Activated gamma-delta T cell (primary cell): ENCODE measurements at regions not wholly inside any gene's neighbourhood (a gene's known extent, or its start where the extent isn't known, plus 50 kb on each side); places are given as distances from the start of the nearest gene placed in this dataset.
"Not testable (repeated sequence)": the region's sequence is repeated elsewhere in the genome, so short reads cannot be mapped to it uniquely, and the experiment has no call there.

Experiments used
- DNase-seq: peaks from one replicate; lab custom pipeline; 2025; lab: John Stamatoyannopoulos, UW

DNA sequence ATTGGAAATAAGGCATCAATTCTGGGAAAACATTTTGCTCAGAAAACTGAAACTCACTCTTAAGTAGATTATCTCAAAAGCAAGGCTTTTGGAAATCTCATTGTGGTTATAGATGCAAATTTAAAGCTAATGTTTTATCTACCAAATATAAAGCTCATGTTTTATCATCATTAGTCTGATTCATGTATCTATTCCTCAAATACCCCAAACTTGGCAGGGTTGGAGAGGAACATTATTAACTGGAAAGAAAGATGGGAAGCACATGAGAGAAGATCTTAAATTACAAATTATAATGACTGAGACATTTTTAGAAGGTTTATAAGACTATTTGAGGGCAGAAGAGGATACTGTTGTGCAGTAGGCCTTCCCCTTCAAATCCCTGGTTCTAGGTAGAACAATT is 137.3 kb upstream of the TGFBR2 start:
- no peak for DNase-seq

DNA sequence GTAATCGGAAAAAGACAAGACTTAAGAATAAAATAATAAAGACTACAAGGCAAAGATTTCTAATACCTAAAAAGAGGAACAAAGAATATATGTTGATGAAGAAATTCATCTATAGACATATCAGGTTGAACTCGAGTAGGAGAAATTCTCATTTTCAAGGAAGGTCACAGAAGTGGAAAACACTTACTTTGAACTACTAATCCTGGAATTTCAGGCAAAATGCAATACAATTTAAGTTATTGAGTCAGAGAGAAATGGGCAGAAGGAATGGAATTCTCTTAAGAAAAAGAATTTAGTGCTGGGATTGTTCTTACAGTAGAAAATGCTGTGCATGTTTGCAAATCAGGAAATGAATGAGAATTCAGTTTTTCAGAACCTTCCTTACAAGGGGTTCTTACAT is 135.9 kb upstream of the TGFBR2 start:
- DNase-seq: no peak

DNA sequence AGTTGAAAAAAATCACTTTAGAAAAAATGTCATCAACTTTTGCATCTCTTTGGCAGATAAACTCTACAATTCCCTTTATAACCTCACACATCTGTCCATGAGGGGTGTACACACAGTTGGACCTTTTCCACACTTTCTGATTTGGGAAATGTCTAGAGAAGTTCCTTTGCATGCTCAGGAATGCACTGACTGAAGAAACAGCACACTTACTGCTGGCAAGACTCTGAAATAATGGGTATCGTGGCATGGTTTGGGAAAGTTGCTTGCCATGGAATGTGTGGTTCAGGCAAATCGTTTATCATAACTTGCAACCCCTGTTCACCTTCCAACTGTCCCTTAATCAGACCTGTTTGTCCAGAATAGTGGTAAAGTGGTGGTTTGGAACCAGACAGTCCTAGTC is 135.3 kb upstream of the TGFBR2 start:
- DNase-seq: no peak

DNA sequence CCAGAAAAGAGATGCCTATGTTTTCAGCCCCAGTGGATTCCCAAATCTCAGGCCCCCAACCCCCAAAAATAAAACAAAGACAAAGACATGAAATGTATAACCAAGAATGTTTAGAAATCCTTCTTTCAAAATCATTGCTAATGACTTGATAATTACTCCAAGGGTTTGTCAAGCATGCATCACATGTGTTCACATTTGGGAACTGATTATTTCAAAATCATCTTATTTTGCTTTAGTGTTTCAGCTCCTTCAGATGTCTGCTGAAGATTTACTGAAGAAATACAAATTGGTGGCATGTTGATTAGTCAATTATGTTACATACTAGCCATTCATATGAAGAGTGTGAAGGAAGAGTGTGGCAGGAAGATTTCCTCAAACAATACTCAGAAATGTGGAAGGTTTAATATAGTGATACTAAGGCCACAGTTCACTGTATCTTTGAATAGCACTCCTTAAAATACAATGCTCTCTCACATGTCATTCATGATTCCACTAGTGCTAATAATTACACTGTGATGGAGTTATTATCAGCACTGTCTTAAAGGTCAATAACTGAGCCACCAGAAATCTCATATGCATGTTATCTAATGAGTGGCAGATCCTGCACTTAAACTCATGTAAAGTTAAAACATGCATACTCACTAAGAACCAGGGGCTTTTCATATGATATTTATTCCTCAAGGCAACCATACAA is 134.5 kb upstream of the TGFBR2 start:
- DNase-seq: no peak

DNA sequence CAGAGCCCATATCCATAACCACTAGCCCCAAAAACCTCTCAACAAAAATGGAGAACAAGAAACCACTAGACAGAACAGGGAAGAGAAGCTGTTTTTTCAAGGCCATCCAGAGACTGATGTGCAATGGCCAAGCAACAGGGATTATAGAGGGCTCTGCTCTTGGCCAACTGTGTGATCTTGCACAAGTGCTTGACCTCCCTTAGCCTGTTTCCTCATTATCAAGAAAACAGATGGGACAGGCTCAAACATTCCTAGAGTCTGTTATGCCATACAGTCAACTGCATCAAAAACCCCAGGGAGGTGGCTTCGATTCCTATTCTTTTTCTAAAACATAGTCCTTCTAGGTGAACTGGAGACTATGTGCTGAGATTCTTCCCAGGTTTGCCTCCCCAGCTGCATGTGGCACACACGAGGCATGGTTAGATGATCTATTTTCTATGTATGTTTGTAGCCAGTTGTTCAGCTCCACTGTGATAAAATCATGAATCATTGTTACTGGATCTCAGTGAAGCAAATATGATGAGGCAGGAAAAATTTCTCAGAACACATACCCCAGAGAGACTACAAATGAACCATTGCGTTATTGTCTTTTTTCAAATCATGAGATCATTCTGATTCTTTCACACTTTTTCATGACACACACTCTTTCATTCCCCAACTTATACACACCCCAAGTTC is 132.9 kb upstream of the TGFBR2 start:
- DNase-seq: no peak

DNA sequence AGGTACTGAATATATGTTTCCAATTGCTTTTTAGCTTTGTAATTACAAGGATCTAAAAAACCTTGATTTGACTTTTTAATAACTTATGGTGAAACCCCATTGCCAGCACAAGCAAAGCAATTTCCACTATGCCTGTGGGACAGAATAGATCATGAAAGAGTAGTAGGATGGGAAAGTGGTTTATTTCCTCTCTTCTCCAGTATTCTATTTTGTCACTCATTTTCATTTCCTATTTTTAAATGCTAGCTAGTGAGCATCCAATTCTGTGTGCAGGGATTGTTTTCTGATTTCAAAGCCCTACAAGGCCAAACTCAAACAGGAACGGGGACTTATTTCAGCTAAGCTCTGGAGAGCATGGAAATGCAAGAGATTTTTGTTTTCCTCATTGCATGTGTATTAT is 132.0 kb upstream of the TGFBR2 start:
- no peak for DNase-seq

DNA sequence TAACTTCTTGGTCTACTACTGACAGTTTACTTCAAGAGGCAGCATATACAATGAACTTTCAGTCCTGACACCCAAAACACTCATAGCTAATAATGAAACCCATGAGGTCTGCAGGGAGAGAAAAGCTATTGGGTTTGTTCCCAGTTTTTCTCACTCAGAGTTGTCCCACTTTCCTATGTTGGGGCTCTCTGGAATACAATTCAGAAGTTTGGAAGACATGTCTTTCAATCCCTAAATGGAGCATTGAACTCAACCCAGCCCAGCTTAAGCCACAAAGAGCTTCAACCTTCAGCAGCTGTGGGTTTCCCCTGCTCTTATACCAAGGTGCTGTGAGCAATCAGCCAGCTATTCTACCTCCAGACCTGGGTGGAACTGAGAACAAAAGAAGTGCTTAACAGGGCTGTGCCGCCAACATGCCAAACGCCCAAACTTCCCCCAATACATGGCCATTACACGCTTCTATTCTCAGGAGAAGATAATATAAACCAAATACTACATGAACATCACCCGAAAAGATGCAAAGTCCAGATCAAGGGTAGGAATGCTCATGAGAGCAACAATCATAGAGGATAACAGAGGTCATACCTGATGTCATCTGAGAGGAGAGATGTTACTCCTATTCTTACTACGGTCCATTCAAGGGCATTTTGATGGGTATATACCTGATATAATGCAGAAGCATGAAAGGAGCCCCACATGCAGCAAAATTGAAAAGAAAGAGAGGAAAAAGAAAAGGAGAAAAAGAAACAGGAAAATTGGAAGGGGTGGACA is 131.2 kb upstream of the TGFBR2 start:
- no peak for DNase-seq

DNA sequence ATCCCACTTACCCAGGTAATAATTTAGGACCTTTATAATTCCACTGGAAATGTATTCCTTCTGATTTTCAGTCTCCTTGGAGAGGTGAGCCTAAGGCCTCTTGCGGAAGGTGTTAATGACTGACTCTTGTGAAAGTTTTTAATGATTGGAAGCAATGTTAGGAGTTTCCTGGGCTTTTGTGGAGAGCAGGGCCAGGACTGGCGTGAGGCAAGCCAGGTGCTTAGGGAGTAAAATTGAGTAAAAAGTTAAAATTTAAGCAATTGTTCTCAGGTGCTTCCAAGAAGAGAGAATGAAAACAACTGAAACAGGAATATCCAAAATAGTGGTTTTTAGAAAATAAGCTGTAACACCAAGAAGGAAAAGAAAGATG is 130.6 kb upstream of the TGFBR2 start:
- DNase-seq: no peak

DNA sequence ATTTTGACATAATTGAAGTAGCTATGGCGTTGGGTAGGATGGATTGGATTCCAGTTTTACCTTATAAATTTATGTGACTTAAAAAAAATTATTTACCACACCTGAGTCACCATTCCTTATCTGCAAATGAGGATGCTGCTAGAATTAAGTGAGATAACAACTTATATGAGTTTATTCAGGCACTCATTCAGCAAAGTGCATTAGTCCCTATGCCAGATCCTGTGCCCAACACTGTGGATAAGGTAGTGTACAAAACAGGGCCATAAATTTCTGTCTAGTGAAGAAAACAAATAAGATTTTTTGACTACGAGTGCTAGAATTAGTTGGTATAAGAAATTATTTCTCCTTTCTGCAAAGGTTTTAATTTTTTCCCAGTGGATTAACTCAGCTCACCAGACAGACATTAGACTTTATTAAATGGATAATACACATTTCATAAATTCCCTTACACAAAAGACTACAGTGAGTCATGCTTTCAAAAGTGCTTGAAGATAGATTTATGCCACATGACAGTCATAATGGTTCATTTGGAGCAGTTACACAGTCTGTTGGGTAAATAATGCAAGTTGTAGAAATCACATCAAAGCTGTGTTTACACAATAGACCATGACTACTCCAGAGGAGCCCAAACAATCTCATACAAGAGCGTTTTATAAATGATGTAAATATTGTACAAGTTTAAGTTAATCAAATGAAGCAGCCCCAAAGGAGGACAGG is 129.9 kb upstream of the TGFBR2 start:
- DNase-seq: no peak

DNA sequence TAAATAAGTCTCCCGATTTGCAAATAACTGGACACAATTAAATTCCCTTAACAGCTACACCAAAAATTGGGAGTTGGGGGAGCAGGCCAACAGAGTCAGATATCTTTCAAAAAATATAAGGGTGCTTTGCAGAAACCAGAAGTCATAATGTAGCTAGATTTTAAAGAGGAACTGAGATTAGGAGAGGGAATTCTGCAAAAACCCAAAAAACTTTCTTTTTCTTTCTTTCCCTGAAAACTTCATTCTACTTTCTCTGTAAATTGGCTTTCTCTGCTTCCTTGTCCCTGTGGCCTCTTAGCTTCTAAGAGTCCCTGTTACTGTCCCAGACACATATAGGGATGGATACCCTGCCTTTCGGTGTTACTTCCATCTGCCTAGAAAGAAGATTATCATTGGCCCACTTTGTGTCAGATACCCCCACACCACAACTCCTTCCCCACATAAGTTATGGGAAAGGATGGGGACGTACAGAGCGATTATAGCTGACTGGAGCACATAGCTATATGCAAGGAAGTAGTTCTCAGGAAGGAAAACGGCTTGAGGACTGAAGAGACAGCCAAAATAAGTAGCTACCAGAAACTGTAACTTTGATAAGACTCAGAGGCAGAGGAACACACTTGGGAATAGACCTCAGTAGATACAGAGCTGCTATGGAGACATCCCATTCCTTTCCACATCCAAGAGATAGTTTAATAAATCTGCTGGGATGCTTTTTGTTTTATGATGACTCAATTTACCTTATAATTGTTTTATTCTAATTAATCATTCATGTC is 129.1 kb upstream of the TGFBR2 start:
- no peak for DNase-seq

DNA sequence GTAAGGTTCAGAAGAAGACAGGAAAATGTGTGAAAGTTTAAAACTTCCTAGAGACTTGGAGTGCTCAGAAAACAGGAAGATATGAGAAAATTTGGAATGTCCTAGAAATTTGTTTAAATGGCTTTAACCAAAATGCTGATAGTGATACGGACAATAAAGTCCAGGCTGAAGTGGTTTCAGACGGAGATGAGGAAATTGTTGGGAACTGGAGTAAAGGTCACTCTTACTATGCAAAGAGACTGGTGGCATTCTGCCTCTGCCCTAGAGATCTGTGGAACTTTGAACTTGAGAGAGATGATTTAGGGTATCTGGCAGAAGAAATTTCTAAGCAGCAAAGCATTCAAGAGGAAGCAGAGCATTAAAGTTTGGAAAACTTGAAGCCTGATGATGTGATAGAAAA is 126.7 kb upstream of the TGFBR2 start:
- DNase-seq: not testable (repeated sequence)

DNA sequence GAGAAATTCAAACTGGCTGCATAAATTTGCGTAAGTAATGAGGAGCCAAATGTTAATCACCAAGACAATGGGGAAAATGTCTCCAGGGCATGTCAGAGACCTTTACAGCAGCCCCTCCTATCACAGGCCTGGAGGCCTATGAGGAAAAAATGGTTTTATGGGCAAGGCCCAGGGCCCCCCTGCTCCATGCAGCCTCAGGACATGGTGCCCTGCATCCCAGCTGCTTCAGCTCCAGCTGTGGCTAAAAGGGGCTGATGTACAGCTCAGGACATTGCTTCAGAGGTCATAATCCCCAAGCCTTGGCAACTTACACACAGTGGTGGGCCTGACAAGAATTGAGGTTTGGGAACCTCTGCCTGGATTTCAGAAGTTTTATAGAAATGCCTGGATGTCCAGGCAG is 126.2 kb upstream of the TGFBR2 start:
- not testable (repeated sequence) for DNase-seq

DNA sequence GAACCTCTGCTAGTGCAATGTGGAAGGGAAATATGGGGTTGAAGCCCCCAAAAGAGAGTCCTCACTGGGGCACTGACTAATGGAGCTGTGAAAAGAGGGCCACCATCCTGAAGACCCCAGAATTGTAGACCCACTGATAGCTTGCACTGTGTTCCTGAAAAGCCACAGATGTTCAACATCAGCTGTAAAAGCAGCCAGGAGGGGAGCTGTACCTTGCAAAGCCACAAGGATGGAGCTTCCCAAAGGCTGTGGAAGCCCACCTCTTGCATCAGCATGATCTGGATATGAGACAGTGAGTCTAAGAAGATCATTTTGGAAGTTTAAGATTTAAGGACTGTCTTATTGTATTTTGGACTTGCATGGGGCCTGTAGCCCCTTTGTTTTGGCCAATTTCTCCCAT is 125.8 kb upstream of the TGFBR2 start:
- DNase-seq: no peak

DNA sequence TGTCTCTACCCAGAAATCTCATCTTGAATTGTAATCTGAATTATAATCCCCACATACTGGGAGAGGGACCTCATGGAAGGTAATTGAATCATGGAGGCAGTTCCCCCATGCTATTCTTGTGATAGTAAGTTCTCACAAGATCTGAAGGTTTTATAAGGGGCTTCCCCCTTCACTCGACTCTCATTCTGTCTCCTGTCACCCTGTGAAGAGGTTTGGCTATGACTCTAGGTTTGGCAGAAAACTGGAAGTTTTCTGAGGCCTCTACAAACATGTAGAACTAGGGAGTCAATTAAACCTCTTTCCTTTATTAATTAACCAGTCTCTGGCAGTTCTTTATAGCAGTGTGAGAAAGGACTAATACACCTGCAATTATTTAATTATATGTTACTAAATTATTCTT is 125.2 kb upstream of the TGFBR2 start:
- no peak for DNase-seq

DNA sequence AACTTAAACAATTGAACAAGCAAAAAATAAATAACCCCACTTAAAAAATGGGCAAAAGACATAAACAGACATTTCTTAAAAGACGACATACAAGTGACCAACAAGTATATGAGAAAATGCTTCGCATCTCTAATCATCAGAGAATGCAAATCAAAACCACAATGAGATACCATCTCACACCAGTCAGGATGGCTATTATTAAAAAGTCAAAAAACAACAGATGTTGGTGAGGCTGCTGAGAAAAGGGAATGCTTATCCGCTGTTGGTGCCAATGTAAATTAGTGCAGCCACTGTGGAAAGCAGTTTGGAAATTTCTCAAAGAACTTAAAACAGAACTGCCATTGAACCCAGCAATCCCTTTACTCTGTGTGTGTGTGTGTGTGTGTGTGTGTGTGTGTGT is 122.2 kb upstream of the TGFBR2 start:
- DNase-seq: not testable (repeated sequence)

DNA sequence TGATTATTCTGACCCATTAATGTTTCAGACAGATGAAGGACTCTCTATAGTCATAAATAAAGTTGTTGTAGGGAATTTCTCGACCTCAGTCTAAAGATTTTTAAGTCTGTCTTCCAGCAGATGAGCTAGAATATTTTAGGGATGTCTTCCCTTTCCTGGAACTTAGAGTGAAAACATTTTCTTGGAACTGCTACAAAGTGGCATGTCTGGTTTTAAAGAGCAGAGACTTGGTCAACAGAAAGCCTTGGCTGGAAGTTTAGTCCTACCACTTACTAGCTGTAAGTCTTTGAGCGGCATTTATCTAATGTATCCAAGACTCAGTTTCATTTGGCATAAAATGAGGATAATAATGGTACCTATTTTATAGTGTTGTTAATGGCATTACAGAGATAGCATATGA is 120.0 kb upstream of the TGFBR2 start:
- no peak for DNase-seq

DNA sequence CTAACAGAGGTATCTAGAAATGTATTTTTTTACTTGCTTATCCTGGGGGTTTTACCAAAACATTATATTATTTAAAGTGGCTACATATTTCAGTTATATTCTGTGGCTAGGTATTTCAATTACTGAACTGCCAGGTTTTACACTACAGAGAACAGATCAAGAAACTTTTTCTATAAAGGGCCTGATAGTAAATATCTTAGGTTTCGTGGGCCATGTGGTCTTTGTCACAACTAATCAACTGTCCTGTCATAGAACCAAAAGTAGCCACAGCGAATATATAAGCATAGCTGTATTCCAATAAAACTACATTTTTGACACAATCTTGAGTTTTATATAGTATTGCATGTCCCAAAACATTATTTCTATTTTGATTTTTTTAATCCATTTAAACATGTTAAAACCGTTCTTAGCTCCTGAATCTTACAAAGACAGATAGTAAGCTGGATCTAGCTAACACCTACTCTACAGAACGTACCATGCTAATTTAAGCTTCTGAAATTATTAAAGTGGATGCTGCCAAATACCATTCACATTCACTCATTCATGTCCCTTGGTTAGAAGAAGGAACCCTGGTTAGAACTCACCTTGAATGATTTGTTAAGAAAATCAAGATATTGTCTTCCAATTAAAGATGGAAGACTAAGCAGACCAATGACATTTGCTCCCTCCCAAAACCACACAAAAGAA is 118.2 kb upstream of the TGFBR2 start:
- no peak for DNase-seq

DNA sequence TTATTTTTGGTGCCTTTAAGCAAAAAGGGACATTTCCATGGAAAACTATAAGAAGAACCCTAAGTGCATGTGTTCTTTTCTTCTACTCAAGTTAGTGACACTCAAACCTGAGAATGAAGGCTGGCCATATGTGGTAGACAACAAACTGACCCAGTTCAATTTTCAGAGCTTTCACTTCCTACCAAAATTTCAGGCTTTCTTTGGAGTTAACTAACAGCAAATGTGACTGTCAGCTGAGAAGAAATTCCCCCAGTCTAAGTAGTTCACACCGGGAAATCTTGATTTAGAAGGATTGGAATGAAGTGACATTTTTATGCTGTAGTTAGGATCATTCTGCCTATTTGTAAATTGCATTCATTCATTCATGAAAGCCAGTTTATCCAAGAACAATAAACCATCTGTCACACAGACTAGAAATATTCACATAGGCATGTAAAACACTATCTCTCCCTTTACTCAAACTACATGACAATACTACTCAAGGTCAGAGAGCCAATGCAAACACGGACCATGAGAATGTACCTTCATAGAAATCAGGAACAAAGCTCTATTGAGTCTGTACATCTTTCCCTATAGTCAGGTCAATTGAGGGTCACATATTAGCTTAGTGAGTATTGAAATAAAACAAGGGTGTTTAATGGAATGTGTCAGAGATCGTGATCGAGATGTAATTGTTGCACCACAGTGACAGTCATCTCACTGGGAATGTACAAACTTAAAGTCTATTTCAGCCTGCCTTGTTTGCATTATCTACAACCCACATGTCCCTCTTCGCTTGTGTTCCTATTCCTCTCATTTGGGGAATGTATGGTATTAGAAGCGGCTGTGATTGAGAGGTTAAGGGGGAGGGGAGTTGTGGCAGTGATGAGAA is 113.8 kb upstream of the TGFBR2 start:
- no peak for DNase-seq

DNA sequence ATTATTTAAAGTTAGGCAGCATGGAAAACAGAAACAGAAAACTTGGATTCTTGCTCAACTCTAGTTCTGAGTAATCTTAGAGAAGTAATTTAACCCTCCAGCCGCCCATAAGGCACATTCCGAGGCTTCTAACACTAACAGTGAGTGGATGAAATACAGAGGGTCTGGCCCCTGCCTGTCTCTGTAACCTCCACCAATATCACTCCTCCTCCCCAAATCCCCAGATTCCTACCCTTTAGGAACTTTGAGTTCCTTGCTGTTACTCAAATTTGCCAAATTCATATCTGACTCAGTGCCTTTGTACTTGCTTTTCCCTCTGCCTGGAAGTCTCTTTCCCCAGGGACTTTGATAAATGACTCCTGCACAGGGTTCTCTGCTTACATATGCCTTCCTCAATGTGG is 112.5 kb upstream of the TGFBR2 start:
- DNase-seq: no peak
